Kidney (tissue), 13 donors: ENCODE measurements at regions not wholly inside any gene's neighbourhood (a gene's known extent, or its start where the extent isn't known, plus 50 kb on each side); places are given as distances from the start of the nearest gene placed in this dataset.

Source experiments
- DNase-seq, 5 donors: peaks; one replicate each; pipeline ENCODE4 v3.0.0-alpha.2; 2013 to 2020
- FAIRE-seq: peaks from 2 replicates; lab custom pipeline; 2012; peaks lifted over from hg19 to GRCh38; lab: Jason Lieb, UNC
- H3K27ac ChIP-seq, 2 donors: one replicate each; pipeline ENCODE4 v1.7.0; 2013; ENCODE audit warnings: low read depth in 2 of 2, low read length in 2 of 2, inconsistent platforms in 1 of 2
- H3K27me3 ChIP-seq: one replicate; pipeline ENCODE4 v1.7.1; 2013; ENCODE audit warnings: low read length, inconsistent platforms; ENCODE audit not compliant: control insufficient read depth, insufficient read depth
- H3K36me3 ChIP-seq, 3 donors: one replicate each; pipeline versions ENCODE4 v1.7.0 to v1.7.1; 2013; ENCODE audit warnings: low read length in 3 of 3, control low read depth in 1 of 3, inconsistent platforms in 1 of 3; ENCODE audit not compliant: insufficient read depth in 3 of 3, control insufficient read depth in 2 of 3
- H3K4me1 ChIP-seq, 3 donors: one replicate each; pipeline versions ENCODE4 v1.7.0 to v1.7.1; 2013; ENCODE audit warnings: low read length in 3 of 3, inconsistent platforms in 1 of 3, low read depth in 1 of 3; ENCODE audit not compliant: control insufficient read depth in 2 of 3, insufficient read depth in 2 of 3
- H3K4me3 ChIP-seq, 3 donors: one replicate each; pipeline versions ENCODE4 v1.7.0 to v1.8.1; 2013; ENCODE audit warnings: low read length in 3 of 3, control low read depth in 1 of 3, inconsistent platforms in 1 of 3
- H3K9ac ChIP-seq, 3 donors: one replicate each; pipeline versions ENCODE4 v1.7.0 to v1.7.1; 2013; ENCODE audit warnings: low read length in 3 of 3, control low read depth in 1 of 3, inconsistent platforms in 1 of 3
- H3K9me3 ChIP-seq, 3 donors: one replicate each; pipeline versions ENCODE4 v1.7.0 to v1.7.1; 2013; ENCODE audit warnings: low read length in 3 of 3, control low read depth in 1 of 3, inconsistent platforms in 1 of 3; ENCODE audit not compliant: control insufficient read depth in 2 of 3, insufficient read depth in 1 of 3
- intact Hi-C: fragments of 100-400 bp; cut with DNase I; formaldehyde crosslinking; loops from one replicate; pipeline ENCODE4 v1.11.1; 2022
- TF ChIP-seq, protein P1 (sequence below): IDR thresholded peaks from 3 replicates; pipeline ENCODE4 v1.5.1; 2012; ENCODE audit warnings: mild to moderate bottlenecking, moderate library complexity, borderline replicate concordance; ENCODE audit not compliant: insufficient read depth; ENCODE audit errors: extremely low read depth
- donor health status: control.
- donor health status: control.
- donor health status: control.
- donor health status: control.
- donor health status: control.
- donor health status: DM: yes; HTN: yes; CAD: no.
- donor health status: Normal renal cell carcinoma (clear cell type).

DNA sequence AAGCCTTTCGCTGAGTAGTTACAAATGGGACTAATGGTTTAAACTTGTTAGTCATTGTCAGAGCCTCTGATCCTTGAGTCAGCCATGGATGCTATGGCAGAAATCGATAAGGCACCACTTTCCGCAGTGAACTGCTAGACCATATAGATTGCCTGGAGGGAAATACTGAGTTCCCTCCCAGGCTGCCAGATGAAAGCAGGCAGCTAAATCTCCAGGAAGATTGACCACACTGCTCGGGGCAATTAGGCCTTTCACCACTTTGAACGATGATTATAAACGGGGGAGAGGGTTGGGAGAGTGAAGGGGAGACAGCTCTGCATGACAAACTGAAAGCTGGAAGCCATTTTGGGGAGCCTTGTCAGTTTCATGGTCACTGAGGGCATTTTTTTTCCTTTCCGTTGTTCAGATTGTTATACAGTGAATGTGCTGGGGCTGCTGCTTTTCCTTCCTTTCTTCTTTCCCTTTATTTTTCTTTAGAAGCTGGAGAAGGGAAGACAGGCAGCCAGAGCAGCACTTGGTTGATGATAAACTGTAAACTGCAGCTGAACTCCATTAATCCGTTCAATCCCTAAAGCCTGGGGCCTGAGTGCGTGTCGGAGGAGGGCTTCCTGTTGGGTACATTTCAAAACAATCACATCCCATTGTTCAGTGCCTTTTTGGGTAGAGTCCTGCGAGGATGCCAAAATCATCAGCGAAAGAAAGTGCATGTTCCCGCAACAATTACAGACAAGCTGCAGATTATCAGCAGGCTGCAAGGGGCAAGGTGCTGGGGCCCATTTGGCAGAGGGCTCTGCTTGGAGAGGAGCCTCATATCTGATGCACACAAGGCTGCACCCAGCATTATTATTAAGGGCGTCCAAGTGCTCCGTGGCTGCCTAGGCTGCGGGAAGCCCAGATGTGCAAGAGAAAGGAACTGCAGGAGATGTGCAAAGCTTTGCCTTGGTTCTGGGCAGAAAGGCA is 308.4 kb downstream of the PSAT1 start:
- H3K36me3 ChIP-seq: no peaks in the 10 kb centered on the region
- intact Hi-C loops: no loop called here
- no peak overlapping the region for H3K27ac ChIP-seq
- H3K4me1 ChIP-seq: peaks cover 0 to 12% (median 0%) of the 10 kb centered on the region in 3 donors
- no peaks in the 10 kb centered on the region for H3K9me3 ChIP-seq
- H3K27me3 ChIP-seq: no peaks in the 10 kb centered on the region
- no peak overlapping the region for H3K4me3 ChIP-seq
- no peak for FAIRE-seq
- DNase-seq: peak in 4 of 5 donors; percentile 53 to 83 (median 65)
- H3K9ac ChIP-seq: no peak overlapping the region
- TF ChIP-seq, protein P1, sequence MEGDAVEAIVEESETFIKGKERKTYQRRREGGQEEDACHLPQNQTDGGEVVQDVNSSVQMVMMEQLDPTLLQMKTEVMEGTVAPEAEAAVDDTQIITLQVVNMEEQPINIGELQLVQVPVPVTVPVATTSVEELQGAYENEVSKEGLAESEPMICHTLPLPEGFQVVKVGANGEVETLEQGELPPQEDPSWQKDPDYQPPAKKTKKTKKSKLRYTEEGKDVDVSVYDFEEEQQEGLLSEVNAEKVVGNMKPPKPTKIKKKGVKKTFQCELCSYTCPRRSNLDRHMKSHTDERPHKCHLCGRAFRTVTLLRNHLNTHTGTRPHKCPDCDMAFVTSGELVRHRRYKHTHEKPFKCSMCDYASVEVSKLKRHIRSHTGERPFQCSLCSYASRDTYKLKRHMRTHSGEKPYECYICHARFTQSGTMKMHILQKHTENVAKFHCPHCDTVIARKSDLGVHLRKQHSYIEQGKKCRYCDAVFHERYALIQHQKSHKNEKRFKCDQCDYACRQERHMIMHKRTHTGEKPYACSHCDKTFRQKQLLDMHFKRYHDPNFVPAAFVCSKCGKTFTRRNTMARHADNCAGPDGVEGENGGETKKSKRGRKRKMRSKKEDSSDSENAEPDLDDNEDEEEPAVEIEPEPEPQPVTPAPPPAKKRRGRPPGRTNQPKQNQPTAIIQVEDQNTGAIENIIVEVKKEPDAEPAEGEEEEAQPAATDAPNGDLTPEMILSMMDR: no peak

DNA sequence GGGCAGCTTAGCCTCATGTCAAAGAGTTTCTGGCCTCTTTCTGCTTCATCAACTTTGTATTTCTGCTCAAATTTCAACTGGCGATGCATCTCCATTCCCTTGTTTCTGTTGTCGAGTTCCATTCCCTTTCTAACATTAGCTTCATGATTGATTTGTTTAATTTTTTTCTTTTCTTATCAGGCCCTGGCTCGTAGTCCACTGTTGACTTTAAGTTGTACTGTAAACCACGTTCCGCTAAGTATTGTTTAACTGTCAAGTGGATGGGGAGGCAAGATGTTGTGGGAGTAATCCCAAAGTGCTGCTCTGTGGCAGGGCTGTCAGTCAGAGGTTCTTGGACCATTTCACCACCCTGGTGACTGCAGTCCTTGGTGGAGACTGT is 309.1 kb downstream of the PSAT1 start:
- Histone ChIP-seq H3K4me3 (no peak overlapping the region), H3K27ac (no peak overlapping the region), H3K36me3 (no peaks in the 10 kb centered on the region), H3K4me1 (peaks cover 0 to 12% (median 0%) of the 10 kb centered on the region in 3 donors), H3K9me3 (no peaks in the 10 kb centered on the region), H3K9ac (no peak overlapping the region), H3K27me3 (no peaks in the 10 kb centered on the region)
- DNase-seq: peak in 4 of 5 donors; percentile 43 to 85 (median 64)
- no peak for FAIRE-seq
- TF ChIP-seq, protein P1: no peak
- intact Hi-C loops: no loop called here

DNA sequence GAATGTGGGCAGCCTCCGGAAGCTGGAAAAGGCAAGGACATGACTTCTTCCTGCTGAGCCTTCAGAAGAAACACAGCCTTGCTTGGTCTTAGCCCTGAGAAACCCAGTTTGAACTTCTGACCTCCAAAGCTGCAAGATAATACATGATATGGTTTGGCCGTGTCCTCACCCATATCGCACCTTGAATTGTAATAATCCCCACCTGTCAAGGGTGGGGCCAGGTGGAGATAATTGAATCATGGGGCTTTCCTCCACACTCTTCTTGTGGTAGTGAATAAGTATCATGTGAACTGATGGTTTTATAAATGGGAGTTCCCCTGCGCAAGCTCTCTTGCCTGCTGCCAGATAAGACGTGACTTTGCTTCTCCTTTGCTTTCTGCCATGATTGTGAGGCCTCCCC is 310.9 kb downstream of the PSAT1 start:
- Histone ChIP-seq H3K4me1 (peaks cover 0 to 10% (median 0%) of the 10 kb centered on the region in 3 donors), H3K9me3 (no peaks in the 10 kb centered on the region), H3K27ac (no peak overlapping the region), H3K36me3 (no peaks in the 10 kb centered on the region), H3K9ac (no peak overlapping the region), H3K27me3 (no peaks in the 10 kb centered on the region), H3K4me3 (no peak overlapping the region)
- no peak for FAIRE-seq
- intact Hi-C loops: no loop called here
- no peak for DNase-seq
- TF ChIP-seq, protein P1: no peak
